ENCODE measurements at regions not wholly inside any gene's neighbourhood (a gene's known extent, or its start where the extent isn't known, plus 50 kb on each side); places are given as distances from the start of the nearest gene placed in this dataset.

DNA sequence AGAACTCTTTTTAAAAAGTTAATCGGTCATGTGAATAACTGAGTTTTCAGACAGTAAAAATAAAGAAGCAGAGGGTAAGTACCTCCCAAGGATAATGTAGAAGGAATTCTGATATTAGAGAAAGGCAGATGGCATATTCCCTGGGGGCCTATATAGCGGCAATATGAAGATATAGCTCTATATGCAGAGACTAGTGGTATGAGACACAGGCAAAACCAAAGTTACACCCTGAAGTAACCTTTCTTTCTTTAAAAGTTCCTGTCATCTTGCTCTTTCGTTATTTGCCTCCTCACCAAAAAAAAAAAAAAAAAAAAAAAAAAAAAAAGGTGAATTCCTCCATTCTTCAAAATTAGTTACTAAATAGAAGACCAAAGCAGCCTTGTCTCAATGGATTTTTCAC is 76.2 kb upstream of the ARHGAP32 start:
- no peak for DNase-seq (ENCODE audit: low read depth)

- DNase-seq (ENCODE audit: low read depth): no peak
These were observed 75.6 kb upstream of the ARHGAP32 start for GRCh38 chr11:129267716-129268115.

DNA sequence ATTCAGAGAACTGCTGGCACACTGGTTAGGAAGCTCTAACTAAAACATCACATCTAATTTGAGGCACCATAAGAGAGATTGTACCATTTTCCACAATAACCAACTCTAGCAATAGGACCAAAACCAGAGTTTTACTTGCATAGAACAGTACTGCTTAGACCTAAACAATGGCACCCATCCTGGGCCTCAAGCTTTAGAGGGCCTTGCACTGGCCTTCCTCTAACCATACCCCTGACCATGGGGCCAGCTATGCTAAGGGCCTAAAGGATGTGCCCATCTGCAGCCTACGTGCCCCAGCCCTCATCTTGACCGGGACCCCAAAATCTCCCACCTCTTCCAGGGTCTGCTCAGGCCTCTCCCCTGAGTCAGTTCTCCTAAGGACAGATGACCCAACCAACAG is 74.4 kb upstream of the ARHGAP32 start:
- no peak for DNase-seq (ENCODE audit: low read depth)

DNA sequence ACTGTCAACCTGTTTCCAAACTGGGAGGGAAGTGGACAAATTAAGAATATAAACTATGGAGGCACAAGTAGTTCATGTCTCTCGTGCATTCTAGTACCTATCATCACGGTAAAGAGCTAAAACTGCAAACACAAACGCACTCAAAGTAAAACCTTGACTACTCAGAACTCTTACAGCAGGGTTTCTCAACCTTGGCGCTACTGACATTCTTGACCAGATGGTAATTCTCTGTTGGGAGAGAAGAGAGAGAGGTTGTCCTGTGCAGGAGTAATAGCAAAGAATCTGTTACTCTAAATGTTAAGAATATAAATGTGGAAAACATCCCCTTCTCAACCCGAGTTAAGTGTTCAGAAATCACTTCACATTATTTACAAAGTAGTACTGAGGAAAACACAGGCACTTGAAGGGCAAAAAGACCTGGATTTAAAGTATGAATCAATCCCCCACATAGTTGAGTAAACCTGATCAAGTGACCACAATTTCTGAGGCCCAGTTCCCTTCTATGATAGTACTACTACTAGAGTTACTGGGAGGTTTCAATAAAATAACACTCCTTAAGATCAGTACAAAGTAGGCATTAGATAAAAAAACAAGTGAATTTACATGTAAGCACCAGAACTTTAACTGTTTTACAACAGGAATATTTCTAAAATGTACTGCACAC is 73.1 kb upstream of the ARHGAP32 start:
- no peak for DNase-seq (ENCODE audit: low read depth)

DNA sequence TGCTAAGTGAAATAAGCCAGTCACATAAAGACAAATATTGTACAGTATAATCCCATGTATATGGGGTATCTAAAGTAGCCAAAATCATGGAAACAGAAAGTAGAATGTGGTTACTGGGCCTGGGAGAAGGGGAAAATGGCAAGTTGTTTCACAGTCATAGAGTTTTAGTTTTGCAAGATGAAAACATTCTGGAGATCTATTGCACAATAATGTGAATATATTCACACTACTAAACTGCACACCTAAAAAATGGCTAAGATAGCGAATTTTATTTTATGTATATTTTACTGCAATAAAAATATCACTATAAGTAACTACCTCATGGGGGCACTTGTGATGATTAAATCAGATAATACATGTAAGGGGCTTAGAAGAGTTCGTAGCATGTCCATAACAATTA is 72.0 kb upstream of the ARHGAP32 start:
- DNase-seq (ENCODE audit: low read depth): no peak

- no peak for DNase-seq (ENCODE audit: low read depth)
These were observed 68.6 kb upstream of the ARHGAP32 start for GRCh38 chr11:129260750-129261149.

DNA sequence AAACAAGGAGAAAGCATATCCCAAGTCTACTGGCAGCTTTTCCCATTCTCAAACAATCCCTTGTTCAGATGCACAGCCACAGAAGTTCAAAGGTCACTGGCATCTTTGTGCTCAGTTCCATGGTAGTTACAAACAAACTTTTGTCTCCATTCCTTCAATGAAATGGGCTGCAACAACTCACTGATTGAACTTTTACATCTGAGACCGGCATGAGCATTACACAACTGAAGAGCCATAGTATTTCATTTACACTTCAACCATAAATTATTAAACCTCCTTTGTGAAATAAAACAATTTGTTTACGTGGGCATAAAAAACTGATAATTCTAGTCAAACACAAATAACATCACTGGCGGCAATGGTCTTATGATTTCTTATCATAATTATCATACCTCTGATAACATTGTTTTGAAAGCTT is 67.8 kb upstream of the ARHGAP32 start:
- DNase-seq (ENCODE audit: low read depth): no peak

GRCh38 chr11:129258205-129258604 is 66.1 kb upstream of the ARHGAP32 start:
- DNase-seq (ENCODE audit: low read depth): no peak

- no peak for DNase-seq (ENCODE audit: low read depth)
These were observed 65.4 kb upstream of the ARHGAP32 start for GRCh38 chr11:129257512-129257911.

DNA sequence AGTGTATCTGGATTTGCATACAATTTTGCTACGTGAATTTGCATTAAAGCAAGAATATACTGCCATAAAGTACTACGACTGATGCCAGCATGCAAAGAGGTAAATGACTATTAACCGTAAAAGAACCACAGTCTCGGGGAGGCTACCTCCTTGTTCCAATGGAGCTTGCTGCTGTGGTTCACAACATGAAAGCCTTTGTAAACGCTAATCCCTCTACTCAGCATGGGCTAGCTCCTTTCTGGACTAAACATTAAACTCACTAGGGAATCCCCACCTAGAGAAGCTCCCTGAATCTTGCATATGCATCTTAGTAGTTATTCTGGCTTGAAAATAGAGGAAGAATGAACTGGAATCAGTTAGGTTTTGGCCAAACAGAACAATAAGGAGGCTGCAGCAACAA is 60.5 kb upstream of the ARHGAP32 start:
- DNase-seq (ENCODE audit: low read depth): no peak

- peak; percentile 11 for DNase-seq (ENCODE audit: low read depth)
These were observed 58.9 kb upstream of the ARHGAP32 start for GRCh38 chr11:129251067-129251466.

DNA sequence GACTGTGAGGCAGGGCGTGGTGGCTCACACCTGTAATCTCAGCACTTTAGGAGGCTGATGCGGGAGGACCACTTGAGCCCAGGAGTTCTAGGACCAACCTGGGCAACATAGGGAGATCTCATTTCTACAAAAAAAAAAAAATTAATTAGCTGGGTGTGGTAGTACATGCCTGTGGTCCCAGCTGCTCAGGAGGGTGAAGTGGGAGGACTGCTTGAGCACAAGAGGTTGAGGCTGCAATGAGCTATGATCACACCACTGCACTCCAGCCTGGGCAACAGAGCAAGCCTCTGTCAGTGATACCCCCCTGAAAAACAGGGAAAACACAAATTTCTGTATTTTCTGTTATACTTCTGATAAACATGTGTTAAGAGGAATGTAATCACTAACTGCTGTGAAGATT is 57.8 kb upstream of the ARHGAP32 start:
- DNase-seq (ENCODE audit: low read depth): peak; percentile 75

DNA sequence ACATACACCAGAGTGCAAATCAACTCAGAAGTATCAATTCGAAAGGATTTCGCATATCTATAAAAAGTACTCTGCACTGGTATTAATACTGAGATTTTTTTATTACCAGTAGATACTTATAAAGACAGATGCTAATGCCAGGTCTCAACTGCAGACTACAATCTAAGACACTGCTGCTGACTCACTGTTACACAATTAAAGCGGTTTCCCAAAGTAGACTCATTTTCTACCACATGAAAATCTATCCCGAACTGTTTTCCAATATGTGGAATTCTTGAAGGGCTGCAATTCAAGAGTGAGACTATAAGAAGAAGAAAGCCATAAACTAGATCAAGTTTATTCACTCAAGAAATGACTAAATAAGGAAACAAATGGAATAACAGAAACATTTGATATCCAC is 57.2 kb upstream of the ARHGAP32 start:
- peak; percentile 88 for DNase-seq (ENCODE audit: low read depth)

- peak; percentile 30 for DNase-seq (ENCODE audit: low read depth)
These were observed 56.5 kb upstream of the ARHGAP32 start for GRCh38 chr11:129248618-129249017.

DNA sequence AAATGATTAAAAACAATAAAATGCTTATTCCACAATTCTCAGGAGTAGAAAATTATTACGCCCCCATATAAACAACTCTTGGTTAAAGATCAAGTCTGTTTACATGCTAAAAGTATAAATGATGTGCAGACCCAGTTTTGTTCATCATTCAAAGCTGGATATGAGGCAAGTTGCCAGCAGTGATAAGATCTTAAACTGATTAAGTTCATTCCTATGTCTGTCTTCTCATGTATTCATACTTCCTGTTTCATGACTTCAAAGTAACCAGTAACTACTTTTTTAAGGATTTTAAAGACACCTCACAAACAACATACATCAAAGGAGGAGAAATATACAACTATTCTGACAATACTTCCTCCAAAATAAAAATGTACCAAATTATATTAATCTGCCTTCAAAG is 55.0 kb upstream of the ARHGAP32 start:
- no peak for DNase-seq (ENCODE audit: low read depth)

DNA sequence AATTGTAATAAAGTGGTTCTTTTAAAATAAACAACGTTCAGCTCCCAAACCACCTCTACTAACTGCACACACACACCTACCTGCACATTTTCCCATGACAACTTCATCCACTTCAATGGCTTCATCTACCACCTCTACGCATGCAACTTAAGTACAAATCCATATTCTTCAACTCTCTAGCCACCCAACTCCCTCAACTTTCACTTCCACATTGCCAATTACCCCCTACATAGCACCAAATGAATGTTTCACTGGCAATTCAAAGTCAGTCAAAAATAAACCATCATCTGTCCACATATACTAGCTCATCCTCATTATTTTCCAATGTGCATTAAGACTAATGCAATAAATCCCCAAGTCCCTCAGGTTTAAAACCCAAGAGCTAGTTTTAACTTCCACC is 50.7 kb upstream of the ARHGAP32 start:
- DNase-seq (ENCODE audit: low read depth): no peak
